RPMI8226 (cell line): ENCODE measurements at regions not wholly inside any gene's neighbourhood (a gene's known extent, or its start where the extent isn't known, plus 50 kb on each side); places are given as distances from the start of the nearest gene placed in this dataset.
A peak's percentile ranks its signal among the peaks of the same experiment; 100 is the strongest.

ENCODE experiments used
- DNase-seq: peaks from one replicate; pipeline ENCODE4 v3.0.0-alpha.2; 2015

DNA sequence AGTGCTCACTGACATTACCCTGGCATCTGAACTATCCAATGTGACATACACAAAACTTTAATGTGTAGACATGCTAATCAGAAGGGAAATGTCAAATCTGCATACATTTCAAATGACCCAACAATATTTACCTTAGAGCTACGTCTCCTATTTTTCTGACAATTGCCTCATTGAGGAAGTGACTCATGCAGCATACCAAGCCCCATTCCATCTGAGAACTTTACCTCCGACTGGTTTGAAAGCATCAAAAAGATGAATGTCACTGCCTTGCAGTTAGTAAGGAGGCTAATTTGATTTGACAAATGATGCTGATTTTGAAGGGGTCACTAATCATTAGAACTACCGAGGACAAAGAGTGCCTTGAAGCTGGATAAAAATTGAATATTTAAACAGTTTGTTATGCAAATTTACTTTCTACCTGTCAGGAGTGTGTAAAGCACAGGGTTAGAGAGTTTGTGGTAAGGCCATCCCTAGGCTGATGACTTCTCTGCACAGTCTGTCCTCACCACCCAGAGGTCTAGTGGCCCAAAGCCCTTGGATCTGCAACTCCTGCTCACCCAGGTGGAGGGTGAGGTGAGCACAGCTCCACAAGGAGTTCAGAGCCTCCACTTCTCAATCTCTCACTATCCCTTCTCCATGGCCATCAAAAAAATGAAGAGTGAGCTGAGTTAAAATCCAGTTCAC lies 500.3 kb upstream of the C1orf87 start:
- DNase-seq, result no peak

DNA sequence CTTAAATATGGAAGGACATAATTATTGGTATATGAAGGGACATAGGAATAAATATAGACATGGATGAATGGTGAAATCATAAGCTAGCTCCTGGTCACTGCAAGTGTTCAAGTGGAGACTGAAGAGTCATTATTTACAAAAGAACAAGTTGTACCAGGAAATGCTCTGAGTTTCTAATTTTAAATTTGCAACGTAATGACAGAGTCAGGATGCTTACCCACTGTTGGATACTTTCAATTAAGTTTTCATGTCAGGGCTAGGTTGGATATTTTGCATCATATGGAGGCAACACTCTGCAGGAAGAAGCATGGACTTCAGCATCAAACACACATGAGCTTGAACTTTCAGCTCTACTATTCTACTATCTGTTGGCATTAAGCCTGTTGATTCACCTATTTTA lies 499.6 kb upstream of the C1orf87 start:
- DNase-seq, result no peak

DNA sequence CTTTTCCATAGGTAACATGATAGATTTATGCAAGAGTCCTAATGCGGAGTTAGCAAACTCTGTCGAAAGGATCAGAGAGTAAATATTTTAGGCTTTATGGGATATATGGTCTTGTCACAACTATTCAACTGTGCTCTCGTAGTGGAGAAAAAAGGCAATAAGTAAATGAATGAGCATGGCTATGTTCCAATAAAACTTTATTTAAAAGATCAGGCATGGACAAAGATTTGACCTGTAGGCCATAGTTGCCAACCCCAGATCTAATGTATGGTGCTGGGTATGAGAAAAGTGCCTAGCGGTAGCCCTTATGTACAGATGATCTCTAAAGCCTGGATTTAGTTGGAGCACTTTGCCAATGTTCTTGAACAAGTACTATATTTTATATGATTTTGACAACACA lies 498.8 kb upstream of the C1orf87 start:
- DNase-seq, result no peak

DNA sequence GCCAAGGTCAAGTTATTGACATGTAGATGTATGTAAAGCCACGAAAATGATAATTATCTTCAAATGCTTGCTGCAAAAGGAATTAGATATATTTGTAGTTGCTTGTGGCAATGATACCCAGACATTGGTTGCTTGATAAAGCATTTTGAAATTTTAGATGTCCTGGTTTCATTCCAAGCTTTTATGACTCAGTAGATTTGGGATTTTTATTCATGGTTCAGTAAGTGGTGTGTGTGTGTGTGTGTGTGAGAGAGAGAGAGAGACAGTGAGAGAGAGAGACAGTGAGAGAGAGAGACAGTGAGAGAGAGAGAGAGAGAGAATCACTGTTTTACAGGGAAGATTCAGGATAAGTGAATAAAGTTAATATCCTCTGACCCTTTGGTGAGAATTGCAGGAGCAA lies 498.2 kb upstream of the C1orf87 start:
- no peak for DNase-seq

DNA sequence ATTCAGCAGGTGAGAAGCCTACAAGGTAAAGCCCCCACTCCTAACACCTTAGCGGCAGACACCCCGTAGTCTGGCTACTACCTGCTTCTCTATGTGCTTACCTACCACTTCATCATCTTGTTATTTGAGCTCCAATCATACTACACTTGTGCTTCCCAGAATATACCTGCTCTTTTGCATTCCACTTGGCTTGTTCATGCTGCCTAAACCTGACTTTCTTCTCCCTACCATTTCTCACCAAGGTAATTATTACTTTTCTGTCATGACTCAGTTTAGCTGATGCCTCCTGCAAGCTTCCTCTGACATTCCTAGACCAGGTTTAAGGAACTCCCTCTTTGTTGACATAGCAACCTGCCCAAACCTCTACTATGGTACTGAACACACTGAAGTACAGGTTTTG lies 495.6 kb upstream of the C1orf87 start:
- no peak for DNase-seq

DNA sequence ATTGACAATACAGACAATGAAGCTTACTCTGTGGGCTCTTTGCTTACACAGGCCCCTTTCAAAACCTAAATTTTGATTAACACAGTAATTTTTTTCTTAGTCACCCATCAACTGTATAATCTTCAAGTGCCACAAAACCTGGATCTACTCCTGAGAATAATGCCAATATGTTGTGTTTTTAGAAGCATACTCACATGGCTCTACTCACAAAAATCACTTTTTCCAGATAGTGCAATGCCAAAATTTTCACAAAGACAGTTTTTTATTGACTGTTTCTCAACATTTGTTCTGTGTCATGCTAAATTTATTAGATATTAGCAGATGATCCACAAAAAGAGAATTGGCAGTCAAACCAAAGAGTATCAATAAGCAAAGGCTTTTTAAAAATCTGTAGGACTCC lies 493.7 kb upstream of the C1orf87 start:
- no peak for DNase-seq

DNA sequence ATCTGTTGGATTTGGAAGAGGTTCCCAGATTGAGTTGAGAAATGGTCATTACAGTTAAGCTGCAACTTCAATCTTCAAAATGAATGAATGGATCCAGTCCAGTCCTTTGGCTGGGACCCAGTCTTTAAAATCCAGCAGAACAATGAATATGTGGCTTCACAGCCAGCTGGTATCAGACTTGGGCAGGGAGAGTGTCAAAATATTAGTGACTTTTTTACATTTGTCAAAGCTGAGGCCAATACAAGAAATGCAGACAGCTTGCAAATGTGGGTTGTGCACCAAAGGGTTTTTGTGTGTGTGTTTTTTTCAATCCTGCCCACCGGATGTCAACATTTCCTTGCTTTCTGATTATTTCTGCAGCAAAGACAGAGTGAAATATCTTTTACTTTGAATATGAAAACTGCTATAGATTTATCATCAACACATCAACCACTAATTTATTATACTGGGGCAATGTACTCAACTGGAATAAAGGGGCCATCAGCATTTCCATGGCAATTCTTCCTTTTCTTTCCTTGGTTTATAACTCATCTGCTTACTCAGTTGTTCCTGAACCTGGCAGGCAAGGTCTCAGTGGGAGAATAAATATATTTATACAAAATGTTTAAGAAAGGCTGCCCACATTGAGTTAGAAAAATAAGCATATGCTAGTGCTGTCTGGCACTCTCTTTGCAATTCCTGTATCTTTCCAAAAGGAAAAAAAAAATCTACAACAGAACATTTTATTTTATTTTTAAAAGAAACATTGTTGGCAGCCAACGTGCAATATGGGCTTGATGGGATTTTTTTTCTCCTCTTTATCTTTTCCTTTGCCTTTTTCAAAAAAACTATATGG lies 491.6 kb upstream of the C1orf87 start:
- no peak for DNase-seq

DNA sequence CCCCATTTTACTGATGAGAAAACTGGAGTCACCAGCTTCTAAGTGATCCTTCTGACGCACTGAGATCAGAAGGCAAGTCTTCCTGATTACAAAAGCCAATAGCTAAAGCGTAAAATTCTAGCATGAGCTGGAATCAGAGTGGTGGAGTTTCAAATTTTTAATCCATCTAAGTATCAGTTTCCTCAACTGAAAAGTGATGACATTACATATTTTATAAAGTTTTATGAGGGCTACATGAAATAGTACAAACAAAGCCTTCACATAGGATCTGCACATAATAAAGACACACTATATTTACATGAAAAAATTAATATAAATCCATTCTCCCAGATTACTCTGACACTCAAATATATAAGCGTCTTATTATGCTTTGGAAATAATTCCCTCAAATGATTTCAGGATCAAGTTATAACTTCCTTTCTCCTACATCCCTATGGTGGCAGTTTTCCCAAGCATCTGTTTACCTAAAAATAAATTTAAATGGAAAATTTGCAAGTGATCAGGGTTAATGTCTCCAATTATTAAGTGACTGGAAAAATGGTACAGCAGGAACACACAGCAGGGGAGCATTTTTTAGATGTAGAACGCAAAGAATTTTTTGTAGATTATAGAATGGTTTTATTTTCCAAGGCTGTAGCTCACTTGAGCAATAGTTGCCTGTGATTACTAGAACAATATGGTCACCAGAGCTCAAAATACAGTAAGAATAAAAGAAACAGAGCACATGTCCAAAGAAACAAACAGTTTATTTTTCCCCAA lies 490.4 kb upstream of the C1orf87 start:
- DNase-seq, result no peak

DNA sequence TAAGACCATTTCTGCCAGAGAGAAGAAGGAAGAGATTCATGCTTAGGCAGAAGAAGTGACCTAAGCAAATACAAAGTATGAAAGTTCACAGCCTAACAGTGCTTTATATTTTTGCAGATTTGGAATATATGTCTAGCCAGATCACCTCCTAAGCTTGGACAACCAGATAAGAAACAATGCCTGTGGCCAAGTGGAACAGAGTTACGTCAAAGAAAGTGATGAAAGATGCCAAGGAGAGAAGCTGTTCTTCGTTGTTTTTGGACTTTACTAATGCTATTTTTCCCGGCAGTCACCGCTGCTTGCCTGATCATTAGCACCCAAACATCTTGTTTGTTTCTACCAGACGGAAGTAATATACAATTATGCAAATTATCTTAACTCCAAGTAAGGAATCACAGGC lies 489.2 kb upstream of the C1orf87 start:
- DNase-seq, result no peak

DNA sequence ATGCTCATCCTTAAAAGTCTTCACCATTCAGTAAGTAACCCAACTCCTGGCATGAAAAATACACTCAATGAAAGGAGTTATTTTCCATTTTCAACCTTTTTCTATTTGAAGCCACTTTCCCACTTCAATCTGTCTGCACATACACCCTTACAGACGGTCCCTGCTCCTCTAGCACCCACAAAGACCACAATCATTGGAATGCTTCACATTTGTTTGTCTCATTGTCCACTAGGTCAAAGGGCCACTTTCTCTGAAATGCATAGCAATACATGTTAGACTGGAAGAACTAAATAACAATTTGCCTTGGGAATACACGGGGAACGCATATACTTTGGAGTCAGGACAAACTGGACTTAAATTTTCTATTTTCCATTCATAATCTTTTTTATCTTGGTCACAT lies 487.1 kb upstream of the C1orf87 start:
- DNase-seq, result no peak

DNA sequence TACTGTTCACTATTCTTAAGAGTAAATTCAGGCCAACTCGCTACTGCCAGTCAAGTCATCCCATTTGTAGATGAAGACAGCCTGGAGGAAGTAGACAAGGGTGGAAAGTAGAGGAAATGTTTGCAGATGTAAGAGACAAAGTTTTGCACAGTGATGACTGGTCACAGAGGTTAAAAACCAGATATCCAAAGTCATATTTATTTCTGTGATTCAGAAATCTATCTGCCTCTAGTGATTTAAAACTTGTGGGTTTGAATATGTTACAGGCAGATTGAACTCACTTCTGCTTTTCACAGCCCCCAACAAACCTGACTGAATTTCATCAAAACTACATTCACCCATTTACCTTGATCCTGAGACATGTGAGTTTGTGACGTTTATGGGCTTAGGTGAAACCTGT lies 484.7 kb upstream of the C1orf87 start:
- no peak for DNase-seq

DNA sequence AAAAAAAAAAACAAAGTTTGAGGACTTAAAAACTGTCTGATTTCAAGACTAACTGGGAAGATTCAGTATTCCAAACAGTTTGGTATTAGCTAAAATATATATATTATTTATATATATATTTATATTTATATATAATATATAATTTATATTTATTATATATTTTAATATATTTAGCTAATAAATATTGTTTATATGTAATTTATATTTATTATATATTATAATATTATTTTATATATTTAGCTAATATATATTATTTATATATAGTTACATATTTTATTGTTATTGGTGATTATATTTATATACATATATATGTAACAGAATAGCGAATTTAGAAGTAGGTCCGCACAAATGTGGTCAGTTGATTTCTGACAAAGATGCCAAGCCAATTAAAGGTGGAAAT lies 480.2 kb upstream of the C1orf87 start:
- no peak for DNase-seq

DNA sequence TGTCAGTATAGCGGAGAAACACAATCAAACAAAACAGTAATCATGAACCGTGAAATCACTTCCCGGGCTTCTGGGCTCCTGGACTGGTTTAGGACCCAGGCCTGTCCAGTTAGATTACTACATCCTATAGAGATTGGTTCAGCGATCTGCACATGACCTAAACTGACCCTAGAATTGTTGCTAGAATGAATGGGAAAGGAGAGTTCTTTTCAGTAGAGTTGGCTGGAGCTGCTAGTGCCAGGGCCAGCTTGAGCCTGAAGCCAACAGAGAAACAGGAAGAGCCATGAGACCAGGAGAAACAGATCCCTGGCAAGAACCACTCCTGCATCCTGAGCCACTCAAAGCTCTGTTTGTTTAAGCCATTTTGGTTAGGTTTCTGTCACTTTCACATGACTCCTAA lies 474.3 kb upstream of the C1orf87 start:
- DNase-seq, result no peak

DNA sequence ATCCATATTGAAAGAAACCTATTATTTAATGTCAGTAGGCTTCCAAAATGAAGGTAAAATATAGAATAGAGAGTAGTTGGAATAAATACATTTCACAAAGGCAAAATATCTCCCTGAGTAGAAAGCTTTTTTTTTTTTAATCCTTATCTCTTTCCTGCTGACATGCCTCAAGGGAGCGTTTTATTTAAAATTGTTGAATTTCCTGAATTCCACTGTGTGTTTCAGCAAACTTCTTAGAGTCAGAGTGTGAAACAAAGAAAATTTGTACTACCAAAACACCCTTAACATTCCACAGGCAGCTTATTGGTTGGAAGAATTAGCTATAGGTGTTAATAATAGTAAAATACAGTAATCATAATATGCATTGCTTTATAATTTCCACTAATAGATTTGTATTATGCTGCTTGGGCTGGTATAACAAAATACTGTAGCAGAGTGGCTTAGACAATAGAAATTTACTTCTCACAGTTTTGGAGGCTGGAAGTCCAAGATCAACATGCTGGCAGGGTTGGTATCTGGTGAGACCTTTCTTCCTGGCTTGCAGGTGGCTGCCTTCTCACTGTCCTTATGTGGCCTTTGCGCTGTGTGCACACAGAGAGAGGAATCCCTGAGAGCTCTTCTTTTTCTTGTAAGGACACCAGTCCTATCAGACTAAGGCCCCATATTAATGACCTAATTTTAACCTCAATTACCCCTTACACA lies 468.4 kb upstream of the C1orf87 start:
- DNase-seq, result no peak

DNA sequence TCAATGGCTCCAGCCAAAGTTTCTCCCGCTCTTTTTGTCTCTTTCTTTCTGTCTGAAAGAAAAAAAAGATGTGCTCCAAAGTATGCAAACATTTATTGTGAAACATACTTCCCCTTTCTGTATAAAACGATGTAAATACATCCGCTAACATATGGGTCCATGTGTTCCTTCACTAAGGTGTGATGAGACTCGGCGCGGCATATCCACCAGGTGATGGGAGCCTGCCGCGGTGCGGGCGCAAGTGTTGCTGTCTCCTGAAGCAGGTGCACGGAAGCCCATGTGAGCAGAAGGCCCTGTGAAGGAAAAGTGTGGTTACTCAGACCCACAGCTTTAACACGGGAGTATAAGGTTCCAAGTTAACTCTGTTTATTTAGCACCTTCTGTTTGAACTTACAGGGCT lies 466.6 kb upstream of the C1orf87 start:
- DNase-seq, result peak; percentile 13

DNA sequence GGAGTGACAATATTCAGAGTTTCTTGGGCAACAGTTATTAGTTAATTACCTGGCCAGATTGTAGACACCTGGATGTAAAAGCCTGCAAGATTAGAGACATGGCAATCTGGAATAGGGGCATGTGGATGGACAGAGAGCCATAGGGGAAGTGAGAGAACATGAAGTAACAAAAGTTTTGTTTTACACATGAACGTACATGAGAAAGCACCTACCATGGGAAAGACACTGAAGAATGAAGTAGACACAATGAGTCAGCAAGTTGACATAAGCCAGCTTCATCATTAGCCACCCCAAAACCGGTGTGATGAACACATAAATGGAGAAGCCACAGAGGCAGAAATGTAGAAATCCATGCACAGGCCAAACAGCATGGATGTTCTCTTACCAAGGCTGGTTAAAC lies 462.1 kb upstream of the C1orf87 start:
- DNase-seq, result no peak

DNA sequence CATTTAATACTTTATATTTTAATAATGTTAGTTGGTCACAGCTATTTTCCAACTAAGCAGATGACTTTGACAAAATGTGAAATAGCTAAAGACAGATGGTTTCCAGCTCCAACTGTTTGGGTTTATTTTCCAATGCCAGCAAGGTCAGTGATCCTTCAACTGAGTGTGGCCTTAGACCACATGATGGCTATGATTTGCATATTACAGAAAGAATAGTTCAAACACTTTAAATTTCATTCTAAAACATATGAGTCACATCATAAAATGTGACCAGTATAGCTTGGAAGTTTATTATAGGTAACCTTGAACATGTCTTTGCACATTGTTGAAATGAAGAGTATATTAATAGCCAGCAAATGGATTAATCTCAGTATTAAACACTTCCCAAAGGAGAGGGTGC lies 454.0 kb upstream of the C1orf87 start:
- DNase-seq, result no peak

DNA sequence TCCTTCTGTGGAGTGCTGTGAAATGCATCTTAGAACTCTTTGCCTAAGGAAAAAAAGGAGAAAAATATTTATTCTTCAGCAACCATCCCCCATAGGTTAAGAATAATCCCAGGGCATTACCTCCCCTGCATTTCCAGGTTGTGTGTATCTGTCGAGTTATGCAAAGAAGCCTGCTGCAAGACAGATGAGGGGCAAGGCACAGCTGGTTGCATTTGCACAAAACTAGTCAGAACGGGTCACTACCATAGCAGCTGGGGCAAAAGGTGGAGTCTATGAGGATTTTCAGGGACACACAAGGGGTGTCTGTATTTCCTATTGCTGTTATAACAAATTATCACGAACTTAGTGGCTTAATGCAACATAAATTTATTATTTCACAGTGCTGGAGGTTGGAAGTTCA lies 443.4 kb upstream of the C1orf87 start:
- DNase-seq, result no peak

DNA sequence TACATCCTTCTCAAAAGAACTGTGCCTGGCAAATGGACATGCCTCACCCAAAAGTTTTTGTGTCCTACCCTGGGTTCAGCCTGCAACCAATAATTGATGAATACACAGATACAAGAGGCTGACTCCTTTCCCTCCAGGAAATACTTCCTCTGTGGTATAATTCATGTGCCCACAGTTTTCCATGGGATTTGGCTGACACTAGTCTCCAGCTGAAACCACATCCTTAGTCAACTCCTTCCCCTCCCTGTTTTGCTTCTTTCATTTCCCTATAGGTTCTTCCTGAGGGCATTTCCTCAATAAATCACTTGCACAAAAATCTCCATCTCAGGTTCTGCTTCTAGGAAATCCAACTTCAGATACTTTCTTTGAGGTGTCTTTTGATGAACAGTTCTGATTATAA lies 436.6 kb upstream of the C1orf87 start:
- DNase-seq, result no peak

DNA sequence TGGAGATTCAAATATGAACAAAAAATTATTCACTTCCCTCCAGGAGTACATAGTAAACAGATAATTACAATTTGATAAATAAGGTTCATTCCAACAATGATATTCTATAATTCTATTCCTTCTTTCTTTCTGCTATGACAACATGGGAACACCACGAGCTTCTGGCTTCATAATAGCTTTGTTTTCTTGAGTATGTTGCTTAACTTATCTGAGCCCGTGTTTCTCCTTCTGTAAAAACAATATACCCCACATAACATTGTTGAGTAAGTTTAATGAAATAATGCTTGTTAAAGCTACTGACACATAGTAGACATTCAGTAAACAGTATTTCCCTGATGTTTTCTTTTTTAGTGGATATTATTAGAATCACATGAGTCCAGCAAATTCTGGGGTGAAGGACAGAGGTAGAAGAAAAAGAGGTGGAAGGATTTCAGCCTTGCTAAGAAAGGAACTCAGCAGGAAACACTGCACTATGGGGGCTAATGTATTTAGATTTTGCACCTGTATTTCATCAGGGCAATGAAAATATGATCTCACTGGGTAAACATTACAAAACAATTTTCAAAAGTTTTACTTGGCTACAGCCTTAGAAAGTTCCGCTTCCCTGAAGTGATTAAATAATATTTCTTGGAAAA lies 430.8 kb upstream of the C1orf87 start:
- no peak for DNase-seq

DNA sequence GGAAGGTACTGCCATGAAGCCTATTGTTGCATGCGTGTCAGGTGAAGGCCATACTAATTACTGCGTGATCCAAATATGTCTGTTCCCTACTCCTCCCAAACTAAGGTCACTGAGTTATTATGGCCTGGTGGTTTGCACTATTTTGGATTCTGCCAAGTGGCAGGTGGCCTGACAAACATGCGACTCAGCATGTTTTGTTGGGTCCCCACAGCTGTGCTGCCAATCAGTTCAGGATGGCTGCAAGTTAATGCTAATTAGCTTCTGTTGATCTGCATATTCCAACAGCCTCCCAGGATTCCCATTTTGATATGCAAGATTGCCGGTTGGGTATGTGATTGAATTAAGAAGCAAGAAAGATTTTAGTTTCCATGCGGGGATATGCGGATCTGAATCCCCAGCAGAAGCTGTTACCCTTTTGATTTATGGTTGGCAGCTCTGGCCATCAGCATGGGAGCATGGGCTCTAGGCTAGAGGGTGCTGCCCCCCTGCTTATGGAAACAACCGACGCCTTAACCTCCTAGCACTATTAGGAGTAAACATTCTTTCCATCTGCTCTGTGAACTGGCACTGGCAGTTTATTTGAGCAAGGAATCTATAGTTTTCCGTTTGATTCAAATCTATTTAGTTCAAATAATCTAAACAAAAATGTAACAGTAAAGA lies 429.8 kb upstream of the C1orf87 start:
- peak; percentile 31 for DNase-seq

DNA sequence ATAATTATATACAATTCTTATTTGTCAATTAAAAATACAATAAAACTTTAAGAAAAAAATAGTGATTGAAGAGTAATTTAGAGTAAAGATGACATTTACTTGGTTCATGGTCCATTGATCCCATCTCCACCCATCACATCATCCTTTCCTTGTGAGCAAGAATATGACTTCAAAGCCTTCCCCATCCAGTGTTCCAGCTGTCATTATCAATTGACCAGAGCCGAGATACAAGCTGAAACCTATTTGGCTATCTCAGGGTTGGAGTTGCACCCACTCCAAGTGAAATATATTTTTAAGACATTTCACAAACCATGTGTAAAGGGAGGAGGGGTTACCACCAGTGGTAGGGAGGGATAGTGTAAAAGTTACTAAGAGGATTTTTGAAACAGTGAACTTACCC lies 428.9 kb upstream of the C1orf87 start:
- no peak for DNase-seq
